ENCODE measurements at regions not wholly inside any gene's neighbourhood (a gene's known extent, or its start where the extent isn't known, plus 50 kb on each side); places are given as distances from the start of the nearest gene placed in this dataset.
A peak's percentile ranks its signal among the peaks of the same experiment; 100 is the strongest.

- intact Hi-C loops (cut with DNase I) = no loop called here
- no peaks in the 10 kb centered on the region for H3K9me3 ChIP-seq
- DNase-seq = no peak
- H3K27me3 ChIP-seq = no peaks in the 10 kb centered on the region
- no peaks in the 10 kb centered on the region for H3K4me1 ChIP-seq
- no peak overlapping the region for H3K4me3 ChIP-seq
- ATAC-seq = peak; percentile 17
- no peak overlapping the region for H3K27ac ChIP-seq
- no peak for TF ChIP-seq CTCF (IDR thresholded peaks at IDR 0.05)
- H3K36me3 ChIP-seq = no peaks in the 10 kb centered on the region
Observed at GRCh38 chr3:188064831-188065493, 89.0 kb upstream of the LPP start.

- no peaks in the 10 kb centered on the region for H3K27me3 ChIP-seq
- TF ChIP-seq CTCF (IDR thresholded peaks at IDR 0.05) = no peak
- intact Hi-C loops (cut with DNase I) = no loop called here
- no peak overlapping the region for H3K4me3 ChIP-seq
- H3K4me1 ChIP-seq = no peaks in the 10 kb centered on the region
- H3K27ac ChIP-seq = no peak overlapping the region
- no peaks in the 10 kb centered on the region for H3K9me3 ChIP-seq
- no peaks in the 10 kb centered on the region for H3K36me3 ChIP-seq
- DNase-seq (no peak), ATAC-seq (no peak)
Observed at GRCh38 chr3:188066141-188066540, 87.8 kb upstream of the LPP start.

DNA sequence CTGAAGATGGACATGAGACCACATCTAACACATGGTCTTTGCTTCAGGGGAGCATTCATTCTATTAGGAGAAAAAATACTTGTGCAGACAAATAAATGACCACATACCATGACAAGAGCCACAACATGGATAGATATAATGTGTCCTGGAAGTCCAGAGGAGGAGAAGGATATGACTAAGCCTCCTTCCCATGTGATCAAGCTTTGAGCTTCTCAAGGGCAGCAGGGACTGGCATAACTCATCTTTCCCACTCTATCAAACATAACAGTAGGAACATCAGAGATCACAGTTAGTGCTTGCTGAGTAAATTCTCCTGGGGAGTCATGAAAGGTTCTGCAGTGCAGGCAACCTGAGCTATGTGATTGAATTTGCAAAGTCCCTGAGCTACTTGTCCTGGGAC lies 86.0 kb upstream of the LPP start:
- H3K27me3 ChIP-seq = no peaks in the 10 kb centered on the region
- DNase-seq = no peak
- no peaks in the 10 kb centered on the region for H3K9me3 ChIP-seq
- H3K4me1 ChIP-seq = no peaks in the 10 kb centered on the region
- no peaks in the 10 kb centered on the region for H3K36me3 ChIP-seq
- intact Hi-C loops (cut with DNase I) = no loop called here
- TF ChIP-seq CTCF (IDR thresholded peaks at IDR 0.05) = no peak
- no peak overlapping the region for H3K27ac ChIP-seq
- no peak overlapping the region for H3K4me3 ChIP-seq
- ATAC-seq = no peak

- TF ChIP-seq CTCF (IDR thresholded peaks at IDR 0.05) = no peak
- H3K27me3 ChIP-seq = no peaks in the 10 kb centered on the region
- no peak overlapping the region for H3K4me3 ChIP-seq
- no peaks in the 10 kb centered on the region for H3K4me1 ChIP-seq
- intact Hi-C loops (cut with DNase I) = no loop called here
- DNase-seq (no peak), ATAC-seq (no peak)
- H3K36me3 ChIP-seq = no peaks in the 10 kb centered on the region
- no peaks in the 10 kb centered on the region for H3K9me3 ChIP-seq
- no peak overlapping the region for H3K27ac ChIP-seq
Observed at GRCh38 chr3:188068342-188068741, 85.6 kb upstream of the LPP start.

GRCh38 chr3:188071636-188072035 lies 82.3 kb upstream of the LPP start:
- DNase-seq (no peak), ATAC-seq (no peak)
- H3K9me3 ChIP-seq = no peaks in the 10 kb centered on the region
- no peaks in the 10 kb centered on the region for H3K36me3 ChIP-seq
- no peak for TF ChIP-seq CTCF (IDR thresholded peaks at IDR 0.05)
- no peak overlapping the region for H3K27ac ChIP-seq
- no peak overlapping the region for H3K4me3 ChIP-seq
- no peaks in the 10 kb centered on the region for H3K27me3 ChIP-seq
- intact Hi-C loops (cut with DNase I) = no loop called here
- no peaks in the 10 kb centered on the region for H3K4me1 ChIP-seq

GRCh38 chr3:188076176-188076575 lies 77.8 kb upstream of the LPP start:
- ATAC-seq (peak; percentile 64), DNase-seq (no peak)
- no peak overlapping the region for H3K4me3 ChIP-seq
- no peaks in the 10 kb centered on the region for H3K27me3 ChIP-seq
- H3K4me1 ChIP-seq = no peaks in the 10 kb centered on the region
- intact Hi-C loops (cut with DNase I) = no loop called here
- no peaks in the 10 kb centered on the region for H3K9me3 ChIP-seq
- no peak for TF ChIP-seq CTCF (IDR thresholded peaks at IDR 0.05)
- H3K36me3 ChIP-seq = no peaks in the 10 kb centered on the region
- H3K27ac ChIP-seq = peak overlapping the region; percentile 67

Data from upper lobe of right lung (tissue), 1 donor.